Spleen (tissue), 7 donors: ENCODE measurements at regions not wholly inside any gene's neighbourhood (a gene's known extent, or its start where the extent isn't known, plus 50 kb on each side); places are given as distances from the start of the nearest gene placed in this dataset.

Experiments
- CTCF ChIP-seq, 11 experiments: fragments of 200-600 bp in 7 of 11; fragments of 450-650 bp in 4 of 11; sonication (generic) in 4 of 11; IDR thresholded peaks in 8 of 11; conservative IDR thresholded peaks in 3 of 11; 1 replicate in 7 of 11; 2 replicates in 4 of 11; pipeline versions ENCODE4 v1.4.0 to v1.8.0; 2016 to 2021; ENCODE audit warnings: antibody characterized with exemption in 11 of 11, inconsistent platforms in 4 of 11, mild to moderate bottlenecking in 1 of 11
- POLR2A ChIP-seq, 3 donors: fragments of 450-650 bp; IDR thresholded peaks; one replicate each; pipeline ENCODE4 v1.5.1; 2017; ENCODE audit warnings: antibody characterized with exemption in 3 of 3, mild to moderate bottlenecking in 1 of 3
- POLR2AphosphoS5 ChIP-seq, 3 donors: sonication (generic); formaldehyde crosslinking; IDR thresholded peaks; one replicate each; pipeline ENCODE4 v1.5.1; 2017; ENCODE audit warnings: antibody characterized with exemption in 3 of 3
- donor health status: DM: no; HTN: no; CAD: no; lungs with moderate emphysema.
- donor health status: DM: no; HTN: no; CAD: no.
- donor health status: DM: no; HTN: no; CAD: no.

- TF ChIP-seq CTCF (IDR thresholded peaks at IDR 0.05 in 8 of 11, conservative IDR thresholded peaks at IDR 0.05 in 3 of 11) (no peak), POLR2A (IDR thresholded peaks at IDR 0.05) (no peak), POLR2AphosphoS5 (IDR thresholded peaks at IDR 0.05) (no peak)
Measured at GRCh38 chr2:129504646-129505045, 474.8 kb upstream of the RAB6C start.
